Hepatocyte (in vitro differentiated cells): ENCODE measurements at regions not wholly inside any gene's neighbourhood (a gene's known extent, or its start where the extent isn't known, plus 50 kb on each side); places are given as distances from the start of the nearest gene placed in this dataset.

Experiments used
- EZH2 ChIP-seq: fragments of 200-600 bp; sonication (generic); IDR thresholded peaks from 2 replicates; pipeline ENCODE4 v1.6.1; 2016; ENCODE audit warnings: antibody characterized with exemption, mild to moderate bottlenecking, borderline replicate concordance
- EZH2phosphoT487 ChIP-seq: fragments of 200-600 bp; sonication (generic); IDR thresholded peaks from one replicate; pipeline ENCODE4 v1.6.1; 2018; ENCODE audit warnings: antibody characterized with exemption, mild to moderate bottlenecking, low read depth, moderate library complexity; ENCODE audit not compliant: unreplicated experiment, severe bottlenecking
- TF ChIP-seq, protein P1 (sequence below): fragments of 200-600 bp; sonication (generic); IDR thresholded peaks from 2 replicates; pipeline ENCODE4 v1.5.1; 2016; ENCODE audit warnings: antibody characterized with exemption, mild to moderate bottlenecking; ENCODE audit not compliant: poor library complexity

DNA sequence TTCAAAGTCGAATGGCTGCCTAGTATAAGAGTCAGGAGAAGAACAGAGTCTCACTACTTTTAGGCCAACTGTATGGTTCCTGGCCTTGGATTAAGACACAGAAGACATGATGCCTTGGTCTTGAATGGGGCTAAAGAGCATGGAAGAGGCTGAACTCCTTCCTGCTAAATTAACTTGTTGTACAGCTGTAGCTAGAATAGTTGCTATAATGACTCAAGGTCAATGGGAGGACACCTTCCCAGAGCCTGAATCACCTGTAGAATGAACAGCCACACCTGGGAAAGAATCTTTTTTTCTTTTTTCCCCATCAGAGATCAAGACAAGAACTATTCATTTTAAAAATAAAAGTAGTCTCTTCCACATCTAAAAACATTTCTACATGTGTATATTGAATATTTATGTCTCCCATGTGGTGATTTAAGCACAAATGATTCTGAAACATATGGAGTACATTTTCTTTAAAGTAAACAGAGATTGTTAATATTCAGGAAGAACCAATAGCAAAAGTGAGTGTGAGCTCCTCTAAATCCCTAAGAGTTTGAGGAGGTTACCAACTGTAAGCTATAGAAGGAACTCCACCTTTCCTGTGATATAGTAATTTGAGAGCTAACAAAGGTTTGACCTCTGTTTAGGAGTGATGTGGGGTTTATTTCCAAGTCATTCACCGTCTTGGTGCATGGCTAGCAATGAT lies 191.3 kb downstream of the TGFB2 start:
- TF ChIP-seq, protein P1, sequence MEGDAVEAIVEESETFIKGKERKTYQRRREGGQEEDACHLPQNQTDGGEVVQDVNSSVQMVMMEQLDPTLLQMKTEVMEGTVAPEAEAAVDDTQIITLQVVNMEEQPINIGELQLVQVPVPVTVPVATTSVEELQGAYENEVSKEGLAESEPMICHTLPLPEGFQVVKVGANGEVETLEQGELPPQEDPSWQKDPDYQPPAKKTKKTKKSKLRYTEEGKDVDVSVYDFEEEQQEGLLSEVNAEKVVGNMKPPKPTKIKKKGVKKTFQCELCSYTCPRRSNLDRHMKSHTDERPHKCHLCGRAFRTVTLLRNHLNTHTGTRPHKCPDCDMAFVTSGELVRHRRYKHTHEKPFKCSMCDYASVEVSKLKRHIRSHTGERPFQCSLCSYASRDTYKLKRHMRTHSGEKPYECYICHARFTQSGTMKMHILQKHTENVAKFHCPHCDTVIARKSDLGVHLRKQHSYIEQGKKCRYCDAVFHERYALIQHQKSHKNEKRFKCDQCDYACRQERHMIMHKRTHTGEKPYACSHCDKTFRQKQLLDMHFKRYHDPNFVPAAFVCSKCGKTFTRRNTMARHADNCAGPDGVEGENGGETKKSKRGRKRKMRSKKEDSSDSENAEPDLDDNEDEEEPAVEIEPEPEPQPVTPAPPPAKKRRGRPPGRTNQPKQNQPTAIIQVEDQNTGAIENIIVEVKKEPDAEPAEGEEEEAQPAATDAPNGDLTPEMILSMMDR: no peak
- no peak for TF ChIP-seq EZH2
- no peak for TF ChIP-seq EZH2phosphoT487
